HEK293T (cell line): ENCODE measurements at regions not wholly inside any gene's neighbourhood (a gene's known extent, or its start where the extent isn't known, plus 50 kb on each side); places are given as distances from the start of the nearest gene placed in this dataset.

Experiments used
- BHLHE40 ChIP-seq: fragments of 450-650 bp; IDR thresholded peaks from 2 replicates; pipeline ENCODE4 v1.6.1; 2016; ENCODE audit warnings: mild to moderate bottlenecking, moderate library complexity, borderline replicate concordance
- CTBP1 ChIP-seq: fragments of 450-650 bp; IDR thresholded peaks from 2 replicates; pipeline ENCODE4 v1.6.1; 2016; ENCODE audit warnings: borderline replicate concordance
- FOXA1 ChIP-seq: fragments of 450-650 bp; IDR thresholded peaks from 2 replicates; pipeline ENCODE4 v1.6.1; 2016; ENCODE audit warnings: mild to moderate bottlenecking
- FOXK2 ChIP-seq: fragments of 450-650 bp; IDR thresholded peaks from 2 replicates; pipeline ENCODE4 v1.6.1; 2016; ENCODE audit warnings: mild to moderate bottlenecking
- LEF1 ChIP-seq: fragments of 450-650 bp; IDR thresholded peaks from 2 replicates; pipeline ENCODE4 v1.6.1; 2017; ENCODE audit warnings: mild to moderate bottlenecking, borderline replicate concordance
- NFRKB ChIP-seq: fragments of 450-650 bp; IDR thresholded peaks from 2 replicates; pipeline ENCODE4 v1.6.1; 2016; ENCODE audit warnings: mild to moderate bottlenecking, moderate library complexity
- SP1 ChIP-seq: fragments of 450-650 bp; IDR thresholded peaks from 2 replicates; pipeline ENCODE4 v1.6.1; 2017
- SUZ12 ChIP-seq: fragments of 450-650 bp; IDR thresholded peaks from 2 replicates; pipeline ENCODE4 v1.6.1; 2016; ENCODE audit warnings: mild to moderate bottlenecking
- TARDBP ChIP-seq: fragments of 450-650 bp; IDR thresholded peaks from 2 replicates; pipeline ENCODE4 v1.6.1; 2016

GRCh38 chr20:19049514-19049913, 162.9 kb upstream of the SLC24A3 start:
- TF ChIP-seq SP1 (no peak), SUZ12 (no peak), BHLHE40 (no peak), TARDBP (no peak), NFRKB (no peak), FOXA1 (no peak), CTBP1 (no peak), LEF1 (no peak), FOXK2 (no peak)
